ENCODE measurements at regions not wholly inside any gene's neighbourhood (a gene's known extent, or its start where the extent isn't known, plus 50 kb on each side); places are given as distances from the start of the nearest gene placed in this dataset.

DNA sequence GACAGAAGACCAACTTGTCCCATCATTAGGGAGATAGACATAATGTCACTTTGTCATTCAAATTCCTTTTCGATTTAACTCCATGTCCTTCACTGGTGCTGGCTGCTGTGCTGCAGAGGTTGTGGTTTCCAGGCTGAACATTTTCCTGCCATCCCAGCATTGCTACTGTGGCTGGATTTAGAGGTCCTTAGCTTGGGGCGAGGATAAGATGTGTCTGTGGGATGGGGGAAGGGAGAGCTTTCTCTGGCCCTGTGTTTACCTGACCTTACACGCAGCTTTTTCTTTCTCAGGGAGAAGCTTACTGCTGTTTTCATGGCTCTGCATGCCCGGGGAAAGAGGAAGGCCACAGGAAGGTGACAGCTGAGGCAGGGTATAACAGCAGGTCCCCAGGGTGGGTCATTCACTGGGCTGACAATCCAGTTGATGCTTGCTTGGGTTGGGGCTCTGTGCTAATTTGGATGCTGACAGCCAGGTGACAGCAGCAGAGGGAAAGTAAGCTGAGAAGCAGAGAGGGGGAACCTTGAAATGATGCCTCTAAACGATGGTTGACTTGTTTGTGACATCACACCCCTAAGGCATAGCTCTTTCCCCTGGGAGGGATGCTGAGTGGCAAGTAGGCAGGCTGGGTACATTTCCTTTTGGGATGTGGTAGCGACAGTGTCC, 326.9 kb upstream of the CTNNB1 start:
- TF ChIP-seq, protein P1, sequence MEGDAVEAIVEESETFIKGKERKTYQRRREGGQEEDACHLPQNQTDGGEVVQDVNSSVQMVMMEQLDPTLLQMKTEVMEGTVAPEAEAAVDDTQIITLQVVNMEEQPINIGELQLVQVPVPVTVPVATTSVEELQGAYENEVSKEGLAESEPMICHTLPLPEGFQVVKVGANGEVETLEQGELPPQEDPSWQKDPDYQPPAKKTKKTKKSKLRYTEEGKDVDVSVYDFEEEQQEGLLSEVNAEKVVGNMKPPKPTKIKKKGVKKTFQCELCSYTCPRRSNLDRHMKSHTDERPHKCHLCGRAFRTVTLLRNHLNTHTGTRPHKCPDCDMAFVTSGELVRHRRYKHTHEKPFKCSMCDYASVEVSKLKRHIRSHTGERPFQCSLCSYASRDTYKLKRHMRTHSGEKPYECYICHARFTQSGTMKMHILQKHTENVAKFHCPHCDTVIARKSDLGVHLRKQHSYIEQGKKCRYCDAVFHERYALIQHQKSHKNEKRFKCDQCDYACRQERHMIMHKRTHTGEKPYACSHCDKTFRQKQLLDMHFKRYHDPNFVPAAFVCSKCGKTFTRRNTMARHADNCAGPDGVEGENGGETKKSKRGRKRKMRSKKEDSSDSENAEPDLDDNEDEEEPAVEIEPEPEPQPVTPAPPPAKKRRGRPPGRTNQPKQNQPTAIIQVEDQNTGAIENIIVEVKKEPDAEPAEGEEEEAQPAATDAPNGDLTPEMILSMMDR (conservative IDR thresholded peaks at IDR 0.05; ENCODE audit: low read depth, low read length): no peak
- Histone ChIP-seq H3K4me1 (ENCODE audit: low read depth, poor library complexity, severe bottlenecking) (no peaks in the 10 kb centered on the region), H2AFZ (ENCODE audit: low read depth) (no peak overlapping the region), H3K4me3 (IDR thresholded peaks at IDR 0.05; ENCODE audit: insufficient read depth, low read depth, low read length) (no peak overlapping the region), H3K79me2 (ENCODE audit: insufficient read depth, low read depth) (no peaks in the 10 kb centered on the region), H3K27ac (no peak overlapping the region), H3K4me2 (no peak overlapping the region), H3K9ac (no peak overlapping the region), H3K36me3 (ENCODE audit: insufficient read depth) (no peaks in the 10 kb centered on the region), H3K27me3 (ENCODE audit: insufficient read depth, low read depth) (no peaks in the 10 kb centered on the region), H4K20me1 (ENCODE audit: insufficient read depth) (no peaks in the 10 kb centered on the region)

DNA sequence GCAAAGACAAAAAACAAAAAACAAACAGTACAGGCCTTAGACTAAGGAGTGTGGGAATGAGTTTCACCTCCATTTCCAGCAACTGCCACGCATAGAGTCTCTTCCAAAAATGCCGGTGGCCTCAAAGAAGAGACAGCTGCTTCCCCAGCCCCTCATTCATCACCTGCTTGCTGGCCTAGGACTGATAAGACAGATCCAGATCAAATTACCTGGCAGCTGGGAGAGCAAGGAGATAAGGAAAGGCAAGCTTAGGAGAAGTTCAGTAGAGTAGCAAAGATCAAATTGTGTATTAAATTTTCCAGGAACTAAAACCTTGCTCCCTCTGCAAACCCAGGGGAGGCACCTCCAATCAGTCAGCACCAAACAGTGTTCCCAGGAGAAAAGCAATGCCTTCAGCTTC, 325.8 kb upstream of the CTNNB1 start:
- TF ChIP-seq, protein P1 (conservative IDR thresholded peaks at IDR 0.05; ENCODE audit: low read depth, low read length): no peak
- no peaks in the 10 kb centered on the region for H3K79me2 ChIP-seq (ENCODE audit: insufficient read depth, low read depth)
- H3K4me1 ChIP-seq (ENCODE audit: low read depth, poor library complexity, severe bottlenecking): no peaks in the 10 kb centered on the region
- H3K27ac ChIP-seq: no peak overlapping the region
- H2AFZ ChIP-seq (ENCODE audit: low read depth): no peak overlapping the region
- no peak overlapping the region for H3K9ac ChIP-seq
- H3K27me3 ChIP-seq (ENCODE audit: insufficient read depth, low read depth): no peaks in the 10 kb centered on the region
- H4K20me1 ChIP-seq (ENCODE audit: insufficient read depth): no peaks in the 10 kb centered on the region
- no peak overlapping the region for H3K4me3 ChIP-seq (IDR thresholded peaks at IDR 0.05; ENCODE audit: insufficient read depth, low read depth, low read length)
- no peak overlapping the region for H3K4me2 ChIP-seq
- H3K36me3 ChIP-seq (ENCODE audit: insufficient read depth): no peaks in the 10 kb centered on the region

DNA sequence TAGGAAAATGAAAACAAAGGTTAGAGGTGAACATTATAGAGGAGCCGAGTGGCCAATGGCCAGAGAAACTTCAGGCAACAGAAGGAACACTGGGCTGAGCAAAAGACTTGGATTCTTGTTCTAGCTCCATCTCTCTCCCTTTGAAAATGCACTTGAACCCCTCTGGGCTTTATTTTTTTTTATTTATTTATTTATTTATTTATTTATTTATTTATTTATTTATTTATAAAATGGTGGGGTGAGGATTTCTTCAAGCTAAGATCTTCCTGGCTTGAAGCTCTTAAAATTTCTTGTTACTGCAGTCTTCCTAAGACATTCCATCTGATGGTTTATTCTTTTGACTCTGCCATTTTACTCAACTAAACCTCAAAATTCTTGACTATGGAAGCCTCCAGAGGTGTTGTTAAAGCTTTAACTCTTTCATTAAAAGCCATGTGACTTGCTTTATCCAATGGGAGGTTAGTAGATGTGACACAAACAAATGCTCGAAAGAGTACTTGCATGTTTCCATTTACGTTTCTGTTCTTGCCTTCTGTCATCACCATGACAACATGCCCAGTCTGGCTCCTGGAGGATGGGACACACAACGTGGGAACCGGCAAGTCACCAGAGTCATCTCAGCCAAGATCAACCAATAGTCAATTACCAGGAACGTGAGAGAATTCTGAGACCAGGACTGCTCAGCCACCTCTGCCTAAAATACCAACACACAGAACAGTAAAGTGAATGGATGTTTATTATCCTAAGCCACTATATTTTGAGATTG, 325.2 kb upstream of the CTNNB1 start:
- Histone ChIP-seq H3K9ac (no peak overlapping the region), H3K4me2 (no peak overlapping the region), H3K4me1 (ENCODE audit: low read depth, poor library complexity, severe bottlenecking) (no peaks in the 10 kb centered on the region), H3K79me2 (ENCODE audit: insufficient read depth, low read depth) (no peaks in the 10 kb centered on the region), H3K27me3 (ENCODE audit: insufficient read depth, low read depth) (no peaks in the 10 kb centered on the region), H2AFZ (ENCODE audit: low read depth) (no peak overlapping the region), H4K20me1 (ENCODE audit: insufficient read depth) (no peaks in the 10 kb centered on the region), H3K4me3 (IDR thresholded peaks at IDR 0.05; ENCODE audit: insufficient read depth, low read depth, low read length) (no peak overlapping the region), H3K36me3 (ENCODE audit: insufficient read depth) (no peaks in the 10 kb centered on the region), H3K27ac (no peak overlapping the region)
- TF ChIP-seq, protein P1 (conservative IDR thresholded peaks at IDR 0.05; ENCODE audit: low read depth, low read length): no peak

DNA sequence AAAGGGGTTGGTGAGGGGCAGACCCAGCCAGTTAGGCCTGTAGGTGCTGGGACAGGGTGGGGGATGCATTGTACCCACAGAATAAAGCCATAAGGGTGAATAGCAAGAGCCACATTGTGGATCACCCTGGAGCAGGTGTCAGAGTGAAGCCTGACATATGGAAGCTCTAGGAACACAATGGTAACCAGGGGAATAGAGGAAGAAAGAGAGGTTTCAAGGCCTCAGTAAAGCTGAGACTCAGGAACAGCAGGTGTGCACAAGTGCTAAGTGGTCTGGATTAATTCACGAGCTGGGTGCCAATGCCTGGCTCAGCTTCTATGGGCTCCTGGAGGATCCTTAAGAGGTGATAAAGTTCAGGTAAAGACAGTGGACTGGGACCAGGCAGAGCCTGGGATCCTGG, 323.7 kb upstream of the CTNNB1 start:
- TF ChIP-seq, protein P1 (conservative IDR thresholded peaks at IDR 0.05; ENCODE audit: low read depth, low read length): no peak

More for the DNA sequence above, 323.7 kb upstream of the CTNNB1 start:
- Histone ChIP-seq H3K4me3 (IDR thresholded peaks at IDR 0.05; ENCODE audit: insufficient read depth, low read depth, low read length) (no peak overlapping the region), H3K4me2 (no peak overlapping the region), H3K36me3 (ENCODE audit: insufficient read depth) (no peaks in the 10 kb centered on the region), H3K27ac (no peak overlapping the region), H4K20me1 (ENCODE audit: insufficient read depth) (no peaks in the 10 kb centered on the region), H2AFZ (ENCODE audit: low read depth) (no peak overlapping the region), H3K4me1 (ENCODE audit: low read depth, poor library complexity, severe bottlenecking) (no peaks in the 10 kb centered on the region), H3K27me3 (ENCODE audit: insufficient read depth, low read depth) (no peaks in the 10 kb centered on the region), H3K79me2 (ENCODE audit: insufficient read depth, low read depth) (no peaks in the 10 kb centered on the region), H3K9ac (no peak overlapping the region)

Measured in KMS-11 (cell line).